ENCODE measurements at regions not wholly inside any gene's neighbourhood (a gene's known extent, or its start where the extent isn't known, plus 50 kb on each side); places are given as distances from the start of the nearest gene placed in this dataset.

DNA sequence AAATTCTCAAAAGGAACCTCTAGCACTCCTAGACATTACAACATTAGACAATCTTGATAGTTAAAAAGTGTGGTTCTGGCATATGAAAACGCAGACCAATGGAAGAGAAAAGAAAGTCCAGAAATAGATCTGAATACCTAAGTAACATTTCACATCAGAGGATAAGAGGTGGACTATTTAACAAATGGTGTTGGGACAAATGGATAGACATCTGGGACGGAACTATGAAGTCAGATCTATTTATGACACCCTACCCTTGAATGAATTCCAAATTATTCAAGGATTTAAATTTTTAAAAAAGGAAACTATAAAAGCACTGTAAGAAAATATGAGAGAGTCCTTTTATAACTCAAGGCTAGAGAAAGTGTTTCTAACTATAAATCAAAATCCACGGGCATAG is 111.3 kb downstream of the SCN11A start:
- POLR2A ChIA-PET (ENCODE audit: low non-redundant PET), result no interaction called here
- Histone ChIP-seq H3K9me3 (ENCODE audit: low read depth, low read length, poor library complexity, severe bottlenecking) (no peaks in the 10 kb centered on the region), H3K4me1 (ENCODE audit: insufficient read depth, low read length, poor library complexity, severe bottlenecking) (no peaks in the 10 kb centered on the region), H3K4me3 (ENCODE audit: low read depth, low read length, poor library complexity, severe bottlenecking) (no peak overlapping the region), H3K27me3 (replicated peaks; ENCODE audit: insufficient read depth, low read depth, low read length, poor library complexity) (no peaks in the 10 kb centered on the region), H3K36me3 (ENCODE audit: insufficient read depth, low read length, poor library complexity, severe bottlenecking) (no peaks in the 10 kb centered on the region), H3K27ac (ENCODE audit: low read depth, low read length, poor library complexity, severe bottlenecking) (no peak overlapping the region)
- no peak for TF ChIP-seq EZH2 (IDR thresholded peaks at IDR 0.05; ENCODE audit: borderline replicate concordance, low read depth, low read length, poor library complexity, severe bottlenecking)
- TF ChIP-seq, protein P1, sequence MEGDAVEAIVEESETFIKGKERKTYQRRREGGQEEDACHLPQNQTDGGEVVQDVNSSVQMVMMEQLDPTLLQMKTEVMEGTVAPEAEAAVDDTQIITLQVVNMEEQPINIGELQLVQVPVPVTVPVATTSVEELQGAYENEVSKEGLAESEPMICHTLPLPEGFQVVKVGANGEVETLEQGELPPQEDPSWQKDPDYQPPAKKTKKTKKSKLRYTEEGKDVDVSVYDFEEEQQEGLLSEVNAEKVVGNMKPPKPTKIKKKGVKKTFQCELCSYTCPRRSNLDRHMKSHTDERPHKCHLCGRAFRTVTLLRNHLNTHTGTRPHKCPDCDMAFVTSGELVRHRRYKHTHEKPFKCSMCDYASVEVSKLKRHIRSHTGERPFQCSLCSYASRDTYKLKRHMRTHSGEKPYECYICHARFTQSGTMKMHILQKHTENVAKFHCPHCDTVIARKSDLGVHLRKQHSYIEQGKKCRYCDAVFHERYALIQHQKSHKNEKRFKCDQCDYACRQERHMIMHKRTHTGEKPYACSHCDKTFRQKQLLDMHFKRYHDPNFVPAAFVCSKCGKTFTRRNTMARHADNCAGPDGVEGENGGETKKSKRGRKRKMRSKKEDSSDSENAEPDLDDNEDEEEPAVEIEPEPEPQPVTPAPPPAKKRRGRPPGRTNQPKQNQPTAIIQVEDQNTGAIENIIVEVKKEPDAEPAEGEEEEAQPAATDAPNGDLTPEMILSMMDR (conservative IDR thresholded peaks at IDR 0.05; ENCODE audit: low read depth, low read length), result no peak
- intact Hi-C loops (cut with micrococcal nuclease; ENCODE audit: unreplicated experiment), result no loop called here
- CTCF ChIA-PET, result no interaction called here
- BruUV-seq (replicated peaks), result no TSS peak
- DNase-seq (ENCODE audit: low spot score), result no peak

DNA sequence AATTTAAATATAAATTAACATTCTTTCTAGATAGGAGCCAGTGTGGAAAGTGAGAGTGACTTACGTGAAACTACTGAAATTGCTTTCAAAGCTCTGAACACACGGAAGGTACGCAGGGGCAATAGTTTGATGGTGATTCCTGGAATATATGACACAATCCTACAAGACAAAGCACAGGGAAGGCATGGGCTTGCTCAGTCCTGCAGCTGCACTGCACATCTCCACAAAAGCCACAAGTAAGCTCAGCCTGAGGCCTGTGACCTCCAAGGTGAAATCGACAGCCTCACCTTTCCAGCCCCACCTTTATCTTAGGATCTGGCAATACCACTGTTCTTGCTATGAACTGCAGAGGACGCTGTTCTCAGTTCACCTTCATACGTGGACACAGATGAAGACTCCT is 109.3 kb upstream of the SCN10A start:
- no peaks in the 10 kb centered on the region for H3K27me3 ChIP-seq (replicated peaks; ENCODE audit: insufficient read depth, low read depth, low read length, poor library complexity)
- no peaks in the 10 kb centered on the region for H3K36me3 ChIP-seq (ENCODE audit: insufficient read depth, low read length, poor library complexity, severe bottlenecking)
- no peak overlapping the region for H3K27ac ChIP-seq (ENCODE audit: low read depth, low read length, poor library complexity, severe bottlenecking)
- TF ChIP-seq EZH2 (IDR thresholded peaks at IDR 0.05; ENCODE audit: borderline replicate concordance, low read depth, low read length, poor library complexity, severe bottlenecking), result no peak
- TF ChIP-seq, protein P1 (conservative IDR thresholded peaks at IDR 0.05; ENCODE audit: low read depth, low read length), result no peak
- no peak for DNase-seq (ENCODE audit: low spot score)
- H3K4me3 ChIP-seq (ENCODE audit: low read depth, low read length, poor library complexity, severe bottlenecking), result no peak overlapping the region
- H3K9me3 ChIP-seq (ENCODE audit: low read depth, low read length, poor library complexity, severe bottlenecking), result no peaks in the 10 kb centered on the region
- BruUV-seq (replicated peaks), result no TSS peak
- intact Hi-C loops (cut with micrococcal nuclease; ENCODE audit: unreplicated experiment), result no loop called here
- no peaks in the 10 kb centered on the region for H3K4me1 ChIP-seq (ENCODE audit: insufficient read depth, low read length, poor library complexity, severe bottlenecking)
- ChIA-PET POLR2A (ENCODE audit: low non-redundant PET) (no interaction called here), CTCF (no interaction called here)

DNA sequence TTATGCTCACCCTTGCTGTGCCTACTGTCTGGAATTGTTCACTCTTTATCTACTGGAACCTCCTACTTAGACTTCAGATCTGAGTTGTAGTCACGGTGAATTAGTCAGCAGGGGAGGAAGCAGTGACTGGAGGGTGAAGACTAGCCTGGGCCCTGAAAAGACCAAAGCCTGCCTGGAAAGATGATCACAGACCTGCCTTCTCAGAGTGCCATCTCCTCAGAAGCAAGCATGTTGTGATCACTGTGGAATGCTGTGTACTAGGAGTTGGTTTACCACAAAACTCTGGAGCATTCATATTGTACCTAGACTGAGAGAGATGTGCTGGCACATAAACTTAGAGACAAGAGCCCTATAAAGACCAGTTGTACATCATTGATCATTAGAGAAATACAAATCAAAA is 100.7 kb upstream of the SCN10A start:
- Histone ChIP-seq H3K9me3 (ENCODE audit: low read depth, low read length, poor library complexity, severe bottlenecking) (no peaks in the 10 kb centered on the region), H3K27me3 (replicated peaks; ENCODE audit: insufficient read depth, low read depth, low read length, poor library complexity) (peaks cover 3% of the 10 kb centered on the region), H3K4me3 (ENCODE audit: low read depth, low read length, poor library complexity, severe bottlenecking) (no peak overlapping the region), H3K36me3 (ENCODE audit: insufficient read depth, low read length, poor library complexity, severe bottlenecking) (no peaks in the 10 kb centered on the region), H3K27ac (ENCODE audit: low read depth, low read length, poor library complexity, severe bottlenecking) (no peak overlapping the region), H3K4me1 (ENCODE audit: insufficient read depth, low read length, poor library complexity, severe bottlenecking) (no peaks in the 10 kb centered on the region)
- intact Hi-C loops (cut with micrococcal nuclease; ENCODE audit: unreplicated experiment), result no loop called here
- no TSS peak for BruUV-seq (replicated peaks)
- TF ChIP-seq EZH2 (IDR thresholded peaks at IDR 0.05; ENCODE audit: borderline replicate concordance, low read depth, low read length, poor library complexity, severe bottlenecking), result no peak
- TF ChIP-seq, protein P1 (conservative IDR thresholded peaks at IDR 0.05; ENCODE audit: low read depth, low read length), result no peak
- ChIA-PET CTCF (no interaction called here), POLR2A (ENCODE audit: low non-redundant PET) (no interaction called here)
- no peak for DNase-seq (ENCODE audit: low spot score)

Data from A673 (cell line).